Breast epithelium (tissue), 3 donors: ENCODE measurements at regions not wholly inside any gene's neighbourhood (a gene's known extent, or its start where the extent isn't known, plus 50 kb on each side); places are given as distances from the start of the nearest gene placed in this dataset.

Source experiments
- POLR2A ChIP-seq: fragments of 450-650 bp; IDR thresholded peaks from one replicate; pipeline ENCODE4 v1.6.1; 2016; ENCODE audit warnings: antibody characterized with exemption, mild to moderate bottlenecking, moderate library complexity
- TF ChIP-seq, protein P1 (sequence below), 3 donors: fragments of 450-650 bp; IDR thresholded peaks; one replicate each; pipeline ENCODE4 v1.5.1; 2016 to 2017; ENCODE audit warnings: antibody characterized with exemption in 3 of 3, mild to moderate bottlenecking in 3 of 3, moderate library complexity in 3 of 3

DNA sequence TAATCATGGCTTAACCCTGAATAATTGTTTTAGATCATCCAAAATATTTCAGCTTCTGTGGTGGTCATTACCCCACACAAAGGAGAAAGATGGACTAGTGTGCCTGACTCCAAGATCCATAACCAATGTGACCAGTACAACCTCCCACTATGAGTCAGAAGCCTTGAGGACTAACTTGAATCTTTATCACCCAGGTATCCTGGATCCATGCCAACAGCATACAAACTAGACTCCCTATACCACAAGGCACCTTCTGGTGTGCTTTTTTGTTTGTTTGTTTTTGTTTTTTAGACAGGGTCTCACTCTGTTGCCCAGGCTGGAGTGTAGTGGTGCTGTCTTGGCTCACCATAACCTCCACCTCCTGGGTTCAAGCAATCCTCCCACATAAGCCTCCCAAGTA, 317.7 kb downstream of the VPS13C start:
- TF ChIP-seq POLR2A: no peak
- TF ChIP-seq, protein P1, sequence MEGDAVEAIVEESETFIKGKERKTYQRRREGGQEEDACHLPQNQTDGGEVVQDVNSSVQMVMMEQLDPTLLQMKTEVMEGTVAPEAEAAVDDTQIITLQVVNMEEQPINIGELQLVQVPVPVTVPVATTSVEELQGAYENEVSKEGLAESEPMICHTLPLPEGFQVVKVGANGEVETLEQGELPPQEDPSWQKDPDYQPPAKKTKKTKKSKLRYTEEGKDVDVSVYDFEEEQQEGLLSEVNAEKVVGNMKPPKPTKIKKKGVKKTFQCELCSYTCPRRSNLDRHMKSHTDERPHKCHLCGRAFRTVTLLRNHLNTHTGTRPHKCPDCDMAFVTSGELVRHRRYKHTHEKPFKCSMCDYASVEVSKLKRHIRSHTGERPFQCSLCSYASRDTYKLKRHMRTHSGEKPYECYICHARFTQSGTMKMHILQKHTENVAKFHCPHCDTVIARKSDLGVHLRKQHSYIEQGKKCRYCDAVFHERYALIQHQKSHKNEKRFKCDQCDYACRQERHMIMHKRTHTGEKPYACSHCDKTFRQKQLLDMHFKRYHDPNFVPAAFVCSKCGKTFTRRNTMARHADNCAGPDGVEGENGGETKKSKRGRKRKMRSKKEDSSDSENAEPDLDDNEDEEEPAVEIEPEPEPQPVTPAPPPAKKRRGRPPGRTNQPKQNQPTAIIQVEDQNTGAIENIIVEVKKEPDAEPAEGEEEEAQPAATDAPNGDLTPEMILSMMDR (IDR thresholded peaks at IDR 0.05): no peak
